Activated naive CD8-positive, alpha-beta T cell treated with anti-CD3 and anti-CD28 coated beads, Interleukin-2, amount 50 U/mL, for 24 hours (primary cell): ENCODE measurements at regions not wholly inside any gene's neighbourhood (a gene's known extent, or its start where the extent isn't known, plus 50 kb on each side); places are given as distances from the start of the nearest gene placed in this dataset.
A peak's percentile ranks its signal among the peaks of the same experiment; 100 is the strongest.
"Not testable (repeated sequence)": the region's sequence is repeated elsewhere in the genome, so short reads cannot be mapped to it uniquely, and the experiment has no call there.

Source experiments
- ATAC-seq: fragments of 150-1000 bp; cut with Tn5 transposase; one replicate; pipeline ENCODE4 v1.10.0; 2021
- DNase-seq: peaks from one replicate; pipeline ENCODE4 v3.0.0; 2021
- H3K27ac Mint-ChIP-seq: one replicate; pipeline ENCODE4 v1.8.0; 2021; ENCODE audit warnings: mild to moderate bottlenecking, mixed read lengths
- H3K27me3 Mint-ChIP-seq: one replicate; pipeline ENCODE4 v1.8.0; 2021; ENCODE audit warnings: mixed read lengths
- H3K36me3 Mint-ChIP-seq: one replicate; pipeline ENCODE4 v1.8.0; 2021; ENCODE audit warnings: low read depth, mixed read lengths
- H3K4me1 Mint-ChIP-seq: one replicate; pipeline ENCODE4 v1.8.0; 2021; ENCODE audit warnings: mixed read lengths
- H3K4me3 Mint-ChIP-seq: one replicate; pipeline ENCODE4 v1.8.0; 2021; ENCODE audit warnings: mild to moderate bottlenecking, moderate library complexity, mixed read lengths
- H3K9me3 Mint-ChIP-seq: one replicate; pipeline ENCODE4 v1.8.0; 2021; ENCODE audit warnings: mixed read lengths

GRCh38 chr6:16047435-16047990, 81.4 kb upstream of the MYLIP start:
- Mint-ChIP-seq H3K4me1 (no peaks in the 10 kb centered on the region), H3K27me3 (peaks cover 2% of the 10 kb centered on the region), H3K4me3 (no peak overlapping the region), H3K36me3 (no peaks in the 10 kb centered on the region), H3K9me3 (no peaks in the 10 kb centered on the region), H3K27ac (no peak overlapping the region)
- DNase-seq (no peak), ATAC-seq (no peak)

- Mint-ChIP-seq H3K9me3 (no peaks in the 10 kb centered on the region), H3K36me3 (no peaks in the 10 kb centered on the region), H3K27ac (no peak overlapping the region), H3K27me3 (peaks cover 2% of the 10 kb centered on the region), H3K4me1 (peaks cover 2% of the 10 kb centered on the region), H3K4me3 (no peak overlapping the region)
- DNase-seq (no peak), ATAC-seq (no peak)
These were observed 83.6 kb upstream of the MYLIP start for GRCh38 chr6:16045238-16045637.

GRCh38 chr6:16044211-16044643, 84.7 kb upstream of the MYLIP start:
- no peak for ATAC-seq
- Mint-ChIP-seq H3K4me3 (no peak overlapping the region), H3K9me3 (no peaks in the 10 kb centered on the region), H3K36me3 (no peaks in the 10 kb centered on the region), H3K27ac (no peak overlapping the region), H3K4me1 (peaks cover 2% of the 10 kb centered on the region), H3K27me3 (peaks cover 2% of the 10 kb centered on the region)
- no peak for DNase-seq

DNA sequence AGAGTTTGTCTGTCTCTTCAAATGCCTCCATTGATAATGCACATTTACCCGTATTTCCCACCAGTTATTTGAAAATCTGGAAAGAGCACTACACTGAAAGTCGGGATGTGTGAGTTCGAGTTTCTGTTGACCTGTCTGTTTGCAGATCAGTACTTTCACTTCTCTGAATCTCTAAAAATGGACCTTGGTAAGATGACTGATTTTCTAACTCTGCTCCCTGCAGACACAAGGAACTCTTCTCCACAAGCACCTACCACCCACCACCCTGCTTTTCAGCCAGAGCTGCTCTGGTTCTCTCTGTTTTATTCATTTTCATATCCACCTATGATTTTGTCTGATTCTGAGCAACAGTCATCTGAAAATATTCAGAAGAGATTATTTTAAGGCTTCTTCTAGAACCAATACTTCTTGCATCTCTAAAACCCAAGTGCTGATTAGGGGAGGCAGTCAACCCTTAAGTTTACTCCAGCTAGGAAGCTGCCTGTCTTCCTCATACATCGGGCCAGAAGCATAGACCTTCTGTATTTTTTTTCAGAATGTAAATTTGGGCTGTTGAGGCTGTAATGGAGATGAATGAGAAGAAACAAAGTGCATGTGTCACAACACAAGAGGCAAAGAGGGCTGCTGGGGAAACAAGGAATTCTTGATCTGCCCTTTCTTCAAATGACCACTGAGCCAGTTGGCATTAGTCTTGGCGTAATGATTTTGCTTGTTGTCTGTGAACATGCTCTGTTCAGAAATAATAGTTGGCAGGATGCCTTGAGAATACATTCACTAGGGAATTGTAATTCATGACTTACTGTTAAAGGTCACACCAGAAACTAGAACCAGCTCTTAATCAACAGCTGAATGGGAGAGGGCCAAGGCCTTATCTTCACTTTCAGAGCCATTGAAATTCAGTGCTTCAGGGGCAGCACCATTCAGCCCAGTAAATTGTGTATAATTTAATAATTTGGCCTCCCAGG, 85.4 kb upstream of the MYLIP start:
- Mint-ChIP-seq H3K9me3 (peaks cover under 1% of the 10 kb centered on the region), H3K4me1 (peaks cover 2% of the 10 kb centered on the region), H3K27me3 (peaks cover 2% of the 10 kb centered on the region), H3K27ac (no peak overlapping the region), H3K4me3 (no peak overlapping the region), H3K36me3 (no peaks in the 10 kb centered on the region)
- ATAC-seq (no peak), DNase-seq (no peak)

- Mint-ChIP-seq H3K9me3 (peaks cover 5% of the 10 kb centered on the region), H3K4me1 (peaks cover 2% of the 10 kb centered on the region), H3K27me3 (peaks cover 2% of the 10 kb centered on the region), H3K36me3 (no peaks in the 10 kb centered on the region), H3K27ac (no peak overlapping the region), H3K4me3 (no peak overlapping the region)
- no peak for ATAC-seq
- DNase-seq = no peak
These were observed 86.1 kb upstream of the MYLIP start for GRCh38 chr6:16042751-16043150.

- Mint-ChIP-seq H3K4me1 (peaks cover 2% of the 10 kb centered on the region), H3K27ac (no peak overlapping the region), H3K36me3 (no peaks in the 10 kb centered on the region), H3K4me3 (no peak overlapping the region), H3K27me3 (no peaks in the 10 kb centered on the region), H3K9me3 (peaks cover 5% of the 10 kb centered on the region)
- ATAC-seq (no peak), DNase-seq (no peak)
These were observed 87.6 kb upstream of the MYLIP start for GRCh38 chr6:16041327-16041726.

- Mint-ChIP-seq H3K4me1 (peaks cover 2% of the 10 kb centered on the region), H3K4me3 (no peak overlapping the region), H3K9me3 (peaks cover 5% of the 10 kb centered on the region), H3K36me3 (no peaks in the 10 kb centered on the region), H3K27ac (no peak overlapping the region), H3K27me3 (peaks cover 2% of the 10 kb centered on the region)
- no peak for DNase-seq
- ATAC-seq = no peak
These were observed 88.3 kb upstream of the MYLIP start for GRCh38 chr6:16040628-16040974.

GRCh38 chr6:16039892-16040627, 88.8 kb upstream of the MYLIP start:
- not testable (repeated sequence) for H3K4me1 Mint-ChIP-seq, H3K4me3 Mint-ChIP-seq, H3K9me3 Mint-ChIP-seq, DNase-seq, H3K27me3 Mint-ChIP-seq, H3K36me3 Mint-ChIP-seq, H3K27ac Mint-ChIP-seq, ATAC-seq

GRCh38 chr6:16038938-16039337, 89.9 kb upstream of the MYLIP start:
- no peak overlapping the region for H3K4me3 Mint-ChIP-seq
- no peak for ATAC-seq
- DNase-seq = no peak
- no peak overlapping the region for H3K27ac Mint-ChIP-seq
- H3K36me3 Mint-ChIP-seq = no peaks in the 10 kb centered on the region
- H3K27me3 Mint-ChIP-seq = peaks cover 4% of the 10 kb centered on the region
- H3K4me1 Mint-ChIP-seq = peaks cover 2% of the 10 kb centered on the region
- H3K9me3 Mint-ChIP-seq = peaks cover 5% of the 10 kb centered on the region

- H3K36me3 Mint-ChIP-seq = peaks cover 2% of the 10 kb centered on the region
- no peak overlapping the region for H3K27ac Mint-ChIP-seq
- H3K4me1 Mint-ChIP-seq = no peaks in the 10 kb centered on the region
- ATAC-seq (no peak), DNase-seq (no peak)
- H3K27me3 Mint-ChIP-seq = peaks cover 8% of the 10 kb centered on the region
- no peak overlapping the region for H3K4me3 Mint-ChIP-seq
- H3K9me3 Mint-ChIP-seq = peaks cover 13% of the 10 kb centered on the region
These were observed 93.3 kb upstream of the MYLIP start for GRCh38 chr6:16035488-16036080.

- H3K9me3 Mint-ChIP-seq = peaks cover 11% of the 10 kb centered on the region
- no peak overlapping the region for H3K4me3 Mint-ChIP-seq
- DNase-seq (no peak), ATAC-seq (no peak)
- H3K27ac Mint-ChIP-seq = no peak overlapping the region
- peaks cover 7% of the 10 kb centered on the region for H3K4me1 Mint-ChIP-seq
- peaks cover 8% of the 10 kb centered on the region for H3K27me3 Mint-ChIP-seq
- H3K36me3 Mint-ChIP-seq = peaks cover 2% of the 10 kb centered on the region
These were observed 95.7 kb upstream of the MYLIP start for GRCh38 chr6:16033214-16033613.

DNA sequence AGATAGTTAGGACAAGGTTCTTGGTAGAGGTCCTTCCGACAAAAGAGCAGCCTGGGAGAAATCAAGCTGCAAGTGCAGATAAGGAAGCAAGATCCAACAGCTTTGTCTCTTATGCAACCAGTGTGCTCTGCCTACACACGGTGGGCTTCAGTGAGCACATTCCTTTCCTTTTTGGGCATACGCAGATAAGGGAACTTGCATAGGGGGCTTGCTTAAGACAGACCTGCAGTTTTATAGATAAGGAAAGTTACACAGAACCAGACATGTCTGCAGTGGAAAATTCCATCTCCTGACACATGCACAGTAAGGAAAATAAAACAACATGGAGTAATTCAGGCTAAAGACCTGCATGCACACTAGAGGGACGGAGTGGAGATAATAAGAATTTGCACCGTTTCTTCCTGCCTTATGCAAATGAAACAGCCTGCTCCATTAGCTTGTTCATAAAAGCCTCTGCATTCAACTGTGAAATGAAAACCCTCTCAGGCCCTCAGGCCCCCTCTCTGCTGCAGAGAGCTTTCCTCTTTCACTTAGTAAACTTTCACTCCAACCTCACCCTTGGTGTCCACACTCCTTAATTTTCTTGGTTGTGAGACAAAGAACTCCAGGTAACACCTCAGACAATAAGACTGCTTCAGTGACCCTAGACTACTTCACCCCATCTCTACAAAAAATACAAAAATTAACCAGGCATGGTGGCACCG, 97.5 kb upstream of the MYLIP start:
- H3K27ac Mint-ChIP-seq = no peak overlapping the region
- DNase-seq = no peak
- H3K27me3 Mint-ChIP-seq = peaks cover 8% of the 10 kb centered on the region
- peaks cover 7% of the 10 kb centered on the region for H3K4me1 Mint-ChIP-seq
- ATAC-seq = no peak
- H3K36me3 Mint-ChIP-seq = peaks cover 2% of the 10 kb centered on the region
- H3K4me3 Mint-ChIP-seq = no peak overlapping the region
- peaks cover 8% of the 10 kb centered on the region for H3K9me3 Mint-ChIP-seq

DNA sequence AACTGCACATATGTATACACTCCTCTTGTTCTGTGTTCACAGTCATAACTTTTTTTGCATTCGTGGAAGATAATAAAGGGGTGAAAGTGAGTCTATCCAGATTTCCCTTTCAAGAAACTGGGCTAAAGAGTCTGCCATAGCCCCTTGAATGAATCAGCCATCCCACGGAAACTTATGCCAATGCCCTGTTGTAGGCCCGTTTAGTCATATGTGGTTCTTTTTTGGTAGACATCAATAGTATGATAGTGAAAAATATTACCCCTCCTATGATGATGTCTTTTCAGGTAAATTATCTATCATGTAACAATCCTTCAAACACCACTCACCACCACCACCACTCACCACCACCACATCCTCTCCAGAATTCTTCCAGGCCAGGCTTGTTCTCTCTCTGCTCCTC, 99.9 kb upstream of the MYLIP start:
- peaks cover 2% of the 10 kb centered on the region for H3K36me3 Mint-ChIP-seq
- ATAC-seq (peak; percentile 73), DNase-seq (no peak)

DNA sequence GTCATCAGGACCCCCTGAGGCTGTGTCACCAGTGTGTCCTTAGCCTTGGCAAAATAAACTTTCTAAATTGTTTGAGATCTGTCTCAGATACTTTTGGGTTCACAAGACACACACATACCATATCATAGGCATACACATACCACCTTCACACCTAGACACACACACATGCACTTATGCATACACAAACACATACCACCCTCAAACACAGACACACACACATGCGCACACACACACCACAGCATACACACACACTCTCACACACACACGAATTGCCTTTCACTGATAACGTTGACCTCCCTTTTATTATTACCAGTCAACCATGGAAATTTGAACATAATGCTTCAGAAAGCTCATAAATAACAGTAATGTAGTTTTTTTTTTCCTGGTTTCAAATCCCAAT, 108.6 kb upstream of the MYLIP start:
- no peaks in the 10 kb centered on the region for H3K4me1 Mint-ChIP-seq
- no peaks in the 10 kb centered on the region for H3K9me3 Mint-ChIP-seq
- no peak overlapping the region for H3K27ac Mint-ChIP-seq
- H3K27me3 Mint-ChIP-seq = no peaks in the 10 kb centered on the region
- ATAC-seq = no peak
- H3K4me3 Mint-ChIP-seq = no peak overlapping the region
- no peaks in the 10 kb centered on the region for H3K36me3 Mint-ChIP-seq
- DNase-seq = no peak

More for the DNA sequence above, 99.9 kb upstream of the MYLIP start:
- H3K4me3 Mint-ChIP-seq = no peak overlapping the region
- H3K27ac Mint-ChIP-seq = no peak overlapping the region
- peaks cover 4% of the 10 kb centered on the region for H3K27me3 Mint-ChIP-seq
- peaks cover 7% of the 10 kb centered on the region for H3K4me1 Mint-ChIP-seq
- peaks cover 8% of the 10 kb centered on the region for H3K9me3 Mint-ChIP-seq
